HK-2 (cell line): ENCODE measurements at regions not wholly inside any gene's neighbourhood (a gene's known extent, or its start where the extent isn't known, plus 50 kb on each side); places are given as distances from the start of the nearest gene placed in this dataset.

Experiments
- DNase-seq: peaks from one replicate; pipeline ENCODE4 v3.0.0-alpha.2; 2018; ENCODE audit not compliant: unreplicated experiment

GRCh38 chr18:45312555-45313126, 302.6 kb upstream of the SLC14A2 start:
- DNase-seq, result no peak

- no peak for DNase-seq
These were observed 299.1 kb upstream of the SLC14A2 start for GRCh38 chr18:45316127-45316526.

DNA sequence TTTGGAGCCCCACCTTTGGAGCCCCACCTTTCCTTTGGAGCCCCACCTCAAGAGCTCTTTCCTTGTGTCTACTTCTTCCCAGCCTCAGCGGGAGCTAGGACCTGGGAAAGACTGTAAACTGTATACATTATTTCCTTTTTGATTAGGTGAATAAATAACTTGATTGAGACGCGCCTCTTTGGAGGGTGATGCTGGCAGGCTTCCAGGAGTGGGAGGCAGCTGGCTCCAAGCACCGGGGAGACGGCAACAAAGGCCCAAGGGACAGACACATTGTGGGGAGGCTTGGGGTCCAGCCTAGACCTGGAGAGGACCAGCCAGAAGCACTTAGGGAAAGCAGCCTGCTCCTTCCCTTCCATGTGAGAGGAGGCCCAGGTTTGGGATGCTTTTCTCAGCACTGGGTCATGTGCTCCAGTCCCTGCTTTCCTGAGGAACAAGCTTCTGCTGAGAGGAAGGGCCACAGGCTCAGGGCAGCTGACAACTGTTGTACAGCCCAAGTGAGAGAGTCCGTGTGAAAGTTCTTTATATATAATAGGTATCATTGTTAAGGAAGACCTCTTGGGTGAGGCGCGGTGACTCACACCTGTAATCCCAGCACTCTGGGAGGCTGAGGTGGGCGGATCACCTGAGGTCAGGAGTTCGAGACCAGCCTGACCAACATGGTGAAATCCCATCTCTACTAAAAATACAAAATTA, 297.2 kb upstream of the SLC14A2 start:
- no peak for DNase-seq

GRCh38 chr18:45320724-45321123, 294.6 kb upstream of the SLC14A2 start:
- DNase-seq, result no peak

- no peak for DNase-seq
These were observed 293.8 kb upstream of the SLC14A2 start for GRCh38 chr18:45321520-45321919.

GRCh38 chr18:45322343-45322742, 292.9 kb upstream of the SLC14A2 start:
- no peak for DNase-seq

DNA sequence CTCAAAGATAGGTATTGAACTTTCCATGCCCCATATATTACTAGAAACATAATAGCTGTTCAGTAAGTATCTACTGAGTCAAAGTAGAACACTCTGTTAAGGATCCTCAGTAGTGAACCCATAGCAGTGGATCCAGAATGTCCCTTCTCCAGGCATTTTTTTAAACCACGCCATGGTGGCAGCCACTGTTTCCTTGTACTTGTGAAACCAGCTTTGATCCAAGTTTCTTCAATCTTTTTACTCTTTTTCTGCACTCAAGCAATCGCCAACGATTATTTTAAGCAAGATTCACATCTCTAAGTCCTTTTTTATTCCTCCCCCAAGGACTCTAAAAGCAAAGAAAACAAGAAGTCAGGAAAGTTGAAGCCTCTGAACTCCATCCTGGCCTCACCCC, 291.2 kb upstream of the SLC14A2 start:
- no peak for DNase-seq

- DNase-seq, result no peak
These were observed 290.7 kb upstream of the SLC14A2 start for GRCh38 chr18:45324495-45325113.

DNA sequence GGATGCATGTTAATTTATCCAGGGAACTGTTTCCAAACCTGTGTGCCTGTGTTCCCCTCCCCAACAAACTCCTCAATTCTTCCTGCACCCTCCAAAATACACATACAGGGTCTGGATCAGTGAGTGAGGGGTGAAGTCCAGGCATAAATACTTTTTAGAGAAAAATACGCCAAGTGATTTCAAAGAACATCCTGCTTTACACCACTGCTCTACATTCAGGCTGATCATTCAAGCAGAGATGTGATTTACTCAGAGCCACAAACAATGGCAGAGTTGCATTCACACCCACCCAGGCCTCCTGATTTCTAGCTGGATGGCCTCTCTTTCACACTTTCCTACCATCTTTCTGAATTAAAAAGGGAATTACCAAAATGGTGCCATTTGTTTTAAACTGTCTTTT, 289.5 kb upstream of the SLC14A2 start:
- no peak for DNase-seq

DNA sequence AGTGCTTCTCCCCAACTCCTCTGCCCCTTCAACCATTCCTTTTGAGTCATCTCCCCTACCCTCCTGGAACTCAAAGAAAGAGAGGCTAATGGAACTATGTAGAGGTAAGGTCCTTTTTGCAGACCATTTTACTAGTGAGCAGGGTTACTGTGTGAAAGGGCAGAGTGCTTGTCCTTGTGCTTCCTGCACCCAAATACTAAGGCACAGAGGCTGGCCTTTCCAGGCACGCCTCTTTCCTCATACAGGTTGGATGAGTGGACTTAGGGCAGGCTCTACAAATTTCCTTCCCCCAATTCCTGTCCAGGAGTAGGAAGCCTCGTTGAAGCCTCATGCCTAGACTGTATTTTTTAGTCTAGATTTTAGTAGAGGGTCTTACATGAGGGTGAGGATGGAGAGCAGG, 288.8 kb upstream of the SLC14A2 start:
- DNase-seq, result no peak

DNA sequence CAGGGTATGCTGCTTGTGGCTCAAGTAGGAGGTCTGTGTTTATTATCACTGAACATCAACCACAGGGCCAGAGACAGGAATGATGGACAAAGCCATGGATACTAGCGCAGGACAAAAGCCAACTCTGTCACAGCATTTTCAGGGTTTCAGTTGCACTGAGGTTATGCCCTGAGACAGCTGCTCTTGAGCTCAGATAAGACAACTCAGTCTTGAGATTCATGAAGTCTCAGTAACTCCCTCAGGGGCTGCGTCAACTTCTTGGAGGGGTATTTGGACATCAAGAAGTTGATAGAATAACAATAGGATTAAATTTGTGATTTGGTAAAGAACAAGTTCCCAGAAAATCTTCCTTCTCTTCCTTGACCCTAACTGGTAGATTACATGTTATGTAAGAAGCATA, 287.0 kb upstream of the SLC14A2 start:
- no peak for DNase-seq

GRCh38 chr18:45328811-45329210, 286.5 kb upstream of the SLC14A2 start:
- no peak for DNase-seq

GRCh38 chr18:45329316-45329715, 286.0 kb upstream of the SLC14A2 start:
- DNase-seq, result no peak

DNA sequence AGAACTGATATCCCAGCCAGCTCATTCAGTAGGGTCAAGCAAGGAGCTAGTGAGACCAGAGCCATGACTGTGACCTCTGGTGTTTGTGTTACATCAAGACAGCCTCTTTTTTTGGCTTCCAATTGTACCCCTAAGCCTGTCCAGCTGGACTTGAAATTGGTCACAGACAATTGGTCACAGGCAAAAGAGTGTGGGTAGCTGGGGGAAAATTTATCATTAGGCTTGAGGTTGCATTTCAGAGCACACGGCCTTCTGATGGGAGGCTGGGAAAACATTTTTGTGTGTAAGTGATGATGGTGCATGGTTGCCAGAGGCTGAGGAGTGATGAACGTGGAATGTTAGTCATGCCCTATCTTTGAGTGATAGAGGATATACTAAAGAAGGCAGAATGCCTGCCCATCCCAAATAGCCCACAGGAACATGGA, 285.1 kb upstream of the SLC14A2 start:
- no peak for DNase-seq

DNA sequence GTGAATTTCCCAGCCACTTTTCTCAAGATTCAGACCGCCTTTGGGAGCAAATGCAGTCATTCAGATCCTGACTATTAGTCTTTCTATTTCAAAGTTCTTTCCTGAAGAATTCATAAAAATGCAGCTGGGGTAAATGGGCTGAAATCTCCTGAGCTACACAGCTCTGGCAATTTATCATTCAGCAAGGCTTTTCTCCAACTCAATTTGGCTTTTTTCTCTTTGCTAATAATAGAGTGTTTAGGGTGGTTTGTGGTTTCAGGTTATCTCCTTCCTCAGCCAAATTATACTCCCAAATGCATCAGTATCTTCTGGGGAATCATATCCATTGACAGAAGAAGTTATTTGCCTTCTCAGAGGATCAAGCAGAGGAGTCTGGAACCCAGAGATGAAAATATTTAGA, 282.4 kb upstream of the SLC14A2 start:
- DNase-seq, result no peak

DNA sequence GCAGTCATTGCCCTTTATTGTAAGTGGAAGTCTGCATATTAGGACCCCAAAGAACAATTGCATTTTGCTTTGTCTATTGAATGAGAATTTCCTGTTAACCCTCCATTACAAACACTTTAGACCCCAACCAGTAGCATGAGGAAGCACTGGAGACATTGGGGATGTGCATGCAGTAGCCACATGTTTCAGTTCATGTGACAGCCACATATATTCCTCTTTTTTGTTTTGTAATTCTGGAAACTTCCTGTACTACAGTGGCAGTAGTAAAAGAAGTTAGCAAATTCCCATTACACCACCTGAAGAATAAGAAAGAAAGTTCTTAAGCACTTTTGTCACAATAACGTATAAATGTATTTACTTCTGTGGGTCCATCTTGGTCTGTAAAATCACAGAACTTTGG, 281.1 kb upstream of the SLC14A2 start:
- DNase-seq, result no peak

DNA sequence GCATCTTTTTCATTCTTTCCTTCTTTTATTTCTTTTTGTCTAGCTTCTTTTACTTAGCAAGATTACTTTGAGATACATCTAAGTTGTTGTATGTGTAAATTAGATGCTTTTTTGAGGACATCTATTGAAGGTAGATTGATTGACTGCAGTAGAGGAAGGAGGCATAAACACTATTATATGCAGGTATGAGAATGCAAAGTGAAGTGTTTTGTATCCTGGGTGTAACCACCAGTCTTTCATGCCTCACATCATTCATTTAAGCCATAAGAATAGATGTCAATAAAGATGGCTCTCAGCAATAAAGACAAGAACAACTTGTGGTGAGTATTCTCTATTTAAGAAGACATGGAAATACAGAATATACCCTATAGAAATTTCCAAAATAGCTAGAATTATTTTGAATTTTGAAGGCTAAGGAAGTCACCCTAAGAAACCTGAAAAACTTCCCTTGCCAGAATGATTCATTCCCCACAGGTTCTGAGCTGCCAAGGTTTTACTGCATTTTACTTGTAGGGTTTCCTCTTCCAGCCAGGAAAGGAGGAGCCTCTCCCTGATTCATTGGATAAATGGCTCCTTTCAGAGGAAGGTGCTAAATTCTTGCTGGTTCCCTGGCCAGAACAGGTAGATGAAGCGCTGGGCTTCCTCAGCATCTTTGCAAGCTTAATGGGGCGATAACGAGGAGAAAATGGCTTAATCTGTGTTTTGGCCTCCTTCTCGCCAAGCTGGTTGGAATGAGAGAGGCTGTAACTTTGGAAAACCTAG, 279.8 kb upstream of the SLC14A2 start:
- no peak for DNase-seq

GRCh38 chr18:45336448-45336847, 278.8 kb upstream of the SLC14A2 start:
- no peak for DNase-seq

DNA sequence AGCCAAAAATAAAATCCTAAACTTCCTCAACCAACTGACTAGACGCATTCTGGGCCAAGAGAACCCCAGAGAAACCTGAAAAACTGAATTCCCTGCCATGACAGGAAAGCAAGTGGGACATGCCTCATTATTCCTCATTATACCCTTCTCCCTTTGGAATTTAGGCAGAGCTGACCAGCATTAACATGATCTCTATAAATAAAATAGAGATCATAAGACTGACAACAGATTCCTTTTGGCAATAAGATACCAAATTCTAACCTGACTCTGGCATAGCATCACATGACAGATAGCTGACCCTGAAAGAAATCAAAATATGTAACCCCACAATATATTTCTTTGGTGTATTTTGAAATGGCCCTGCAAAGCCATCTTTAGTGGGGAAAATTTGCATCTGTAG, 277.8 kb upstream of the SLC14A2 start:
- DNase-seq, result no peak

- no peak for DNase-seq
These were observed 275.3 kb upstream of the SLC14A2 start for GRCh38 chr18:45339810-45340550.

DNA sequence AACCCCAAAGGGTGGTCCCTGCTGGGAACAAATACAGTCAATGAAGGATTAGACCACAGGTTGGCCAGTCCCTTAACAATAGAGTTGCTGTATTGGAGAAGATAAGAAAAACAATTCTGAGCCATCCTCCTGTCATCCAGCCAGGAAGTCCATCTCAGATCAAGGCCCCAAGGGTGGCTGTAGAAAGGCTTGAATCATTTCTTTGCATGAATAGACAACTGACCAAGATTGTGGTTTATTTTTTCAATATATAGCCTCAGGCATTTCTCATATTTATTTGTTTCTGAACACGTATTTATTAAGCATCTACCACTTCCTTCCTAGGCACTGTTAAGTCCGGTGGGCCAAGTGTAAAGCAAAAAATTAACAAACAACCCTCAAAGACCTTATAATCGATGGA, 274.4 kb upstream of the SLC14A2 start:
- no peak for DNase-seq

GRCh38 chr18:45341454-45341853, 273.8 kb upstream of the SLC14A2 start:
- DNase-seq, result no peak
